Neuronal stem cell (in vitro differentiated cells): ENCODE measurements at regions not wholly inside any gene's neighbourhood (a gene's known extent, or its start where the extent isn't known, plus 50 kb on each side); places are given as distances from the start of the nearest gene placed in this dataset.
A peak's percentile ranks its signal among the peaks of the same experiment; 100 is the strongest.

Source experiments
- DNase-seq: peaks from one replicate; pipeline ENCODE4 v3.0.0-alpha.2; 2013; ENCODE audit warnings: low spot score
- H2AFZ ChIP-seq: one replicate; pipeline ENCODE4 v1.6.1; 2013; ENCODE audit warnings: mild to moderate bottlenecking, low read length, inconsistent platforms
- H2AK5ac ChIP-seq: 2 replicates; pipeline ENCODE4 v1.6.1; 2013; ENCODE audit warnings: low read depth, mild to moderate bottlenecking, inconsistent platforms, low read length, moderate library complexity, mixed read lengths
- H2BK120ac ChIP-seq: 2 replicates; pipeline ENCODE4 v1.6.1; 2013; ENCODE audit warnings: low read depth, mild to moderate bottlenecking, inconsistent platforms, low read length, moderate library complexity, mixed read lengths
- H2BK12ac ChIP-seq: one replicate; pipeline ENCODE4 v1.6.1; 2013; ENCODE audit warnings: low read length, inconsistent platforms
- H2BK15ac ChIP-seq: 2 replicates; pipeline ENCODE4 v1.6.1; 2013; ENCODE audit warnings: mild to moderate bottlenecking, low read length, inconsistent platforms, mixed read lengths
- H2BK5ac ChIP-seq: one replicate; pipeline ENCODE4 v1.6.1; 2013; ENCODE audit warnings: inconsistent platforms, mild to moderate bottlenecking, low read length, moderate library complexity
- H3K14ac ChIP-seq: one replicate; pipeline ENCODE4 v1.6.1; 2013; ENCODE audit warnings: low read length, inconsistent platforms
- H3K18ac ChIP-seq: 2 replicates; pipeline ENCODE4 v1.6.1; 2013; ENCODE audit warnings: low read length, inconsistent platforms
- H3K23ac ChIP-seq: 2 replicates; pipeline ENCODE4 v1.6.1; 2013; ENCODE audit warnings: low read depth, mild to moderate bottlenecking, mixed read lengths, low read length, inconsistent platforms; ENCODE audit not compliant: poor library complexity
- H3K27ac ChIP-seq: replicated peaks from 3 replicates; pipeline ENCODE4 v1.5.1; 2013; ENCODE audit warnings: low read length, inconsistent platforms
- H3K27me3 ChIP-seq, 3 experiments: 2 replicates each; pipeline ENCODE4 v1.6.1; 2013; ENCODE audit warnings: low read length in 3 of 3, mild to moderate bottlenecking in 2 of 3, inconsistent platforms in 1 of 3, low read depth in 1 of 3, mixed read lengths in 1 of 3, moderate library complexity in 1 of 3; ENCODE audit not compliant: control insufficient read depth in 3 of 3, insufficient read depth in 3 of 3
- H3K36me3 ChIP-seq, 2 donors: replicated peaks in 1 of 2; 2 replicates each; pipeline ENCODE4 v1.6.1; 2013; ENCODE audit warnings: low read length in 2 of 2; ENCODE audit not compliant: control insufficient read depth in 2 of 2, insufficient read depth in 2 of 2
- H3K4ac ChIP-seq: 2 replicates; pipeline ENCODE4 v1.6.1; 2013; ENCODE audit warnings: inconsistent platforms, mild to moderate bottlenecking, low read length, moderate library complexity
- H3K4me1 ChIP-seq, 2 donors: 1 replicate in 1 of 2; 2 replicates in 1 of 2; pipeline ENCODE4 v1.6.1; 2013; ENCODE audit warnings: low read length in 2 of 2, low read depth in 1 of 2; ENCODE audit not compliant: control insufficient read depth in 2 of 2, insufficient read depth in 1 of 2
- H3K4me2 ChIP-seq: one replicate; pipeline ENCODE4 v1.6.1; 2013; ENCODE audit warnings: mild to moderate bottlenecking, low read length, inconsistent platforms; ENCODE audit not compliant: insufficient read depth, poor library complexity, severe bottlenecking
- H3K4me3 ChIP-seq, 2 donors: 2 replicates each; pipeline ENCODE4 v1.5.1; 2013; ENCODE audit warnings: low read length in 2 of 2, mild to moderate bottlenecking in 2 of 2, inconsistent platforms in 1 of 2, moderate library complexity in 1 of 2
- H3K79me1 ChIP-seq: one replicate; pipeline ENCODE4 v1.6.1; 2013; ENCODE audit warnings: low read depth, mild to moderate bottlenecking, inconsistent platforms, low read length, moderate library complexity
- H3K9ac ChIP-seq: one replicate; pipeline ENCODE4 v1.6.1; 2013; ENCODE audit warnings: mild to moderate bottlenecking, low read depth, low read length, inconsistent platforms; ENCODE audit not compliant: poor library complexity
- H3K9me3 ChIP-seq, 2 donors: replicated peaks in 1 of 2; 2 replicates each; pipeline versions ENCODE3 to v1.6.1; 2013; ENCODE audit warnings: low read length in 2 of 2, mild to moderate bottlenecking in 2 of 2, inconsistent platforms in 1 of 2, low read depth in 1 of 2, mixed read lengths in 1 of 2, moderate library complexity in 1 of 2; ENCODE audit not compliant: control insufficient read depth in 2 of 2, insufficient read depth in 1 of 2
- H4K8ac ChIP-seq: one replicate; pipeline ENCODE4 v1.6.1; 2013; ENCODE audit warnings: low read depth, mild to moderate bottlenecking, inconsistent platforms, low read length, moderate library complexity
- H4K91ac ChIP-seq: one replicate; pipeline ENCODE4 v1.6.1; 2013; ENCODE audit warnings: low read length, low read depth, mild to moderate bottlenecking, inconsistent platforms; ENCODE audit not compliant: poor library complexity
- WGBS, 2 donors: extraction: QIAGEN DNeasy Blood & Tissue Kit; methylation state at CpG; one replicate each; pipeline ENCODE4 v1.1.7; 2013; ENCODE audit warnings: missing lambda C conversion rate in 2 of 2, mixed read lengths in 1 of 2; ENCODE audit not compliant: insufficient read length in 2 of 2, insufficient replicate concordance in 1 of 2; ENCODE audit errors: extremely low coverage in 2 of 2; 5-methylcytosine and 5-hydroxymethylcytosine counted together

DNA sequence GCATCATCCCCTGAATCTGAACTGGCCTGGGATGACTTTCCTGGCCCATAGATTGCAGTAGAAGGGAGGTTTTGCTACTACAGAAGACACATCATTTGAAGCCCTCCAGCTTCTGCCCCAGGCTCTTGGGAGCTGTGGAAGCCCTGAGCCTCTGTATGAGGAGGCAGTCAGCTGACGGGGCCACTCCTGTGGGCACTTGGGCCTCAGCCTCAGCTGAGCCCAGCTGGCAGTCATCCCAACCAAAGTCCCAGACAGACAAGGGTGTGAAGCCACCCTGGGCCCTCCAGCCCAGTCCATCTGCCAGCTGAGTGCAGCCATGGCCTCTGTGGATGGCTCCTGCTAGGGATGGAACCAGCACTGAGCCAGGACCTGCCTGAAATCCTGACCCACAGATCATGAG lies 502.3 kb upstream of the HS6ST1 start:
- Histone ChIP-seq H3K18ac (peak overlapping the region; percentile 35), H3K9ac (no peak overlapping the region), H3K27ac (no peak overlapping the region), H3K4me1 (peaks cover 2 to 16% of the 10 kb centered on the region in 2 donors), H2BK15ac (no peak overlapping the region), H3K4me3 (no peak overlapping the region), H3K27me3 (no peaks in the 10 kb centered on the region), H2AFZ (no peak overlapping the region), H3K14ac (no peak overlapping the region), H3K4ac (no peak overlapping the region), H2BK5ac (no peak overlapping the region), H4K91ac (no peak overlapping the region), H2BK120ac (no peak overlapping the region), H3K9me3 (no peaks in the 10 kb centered on the region), H3K4me2 (no peak overlapping the region), H2AK5ac (no peak overlapping the region), H4K8ac (no peak overlapping the region), H2BK12ac (no peak overlapping the region), H3K23ac (peak overlapping the region; percentile 39), H3K79me1 (no peaks in the 10 kb centered on the region), H3K36me3 (no peaks in the 10 kb centered on the region)
- WGBS, 2 donors = no CpG with 5 or more reads among the region's 1 CpG
- DNase-seq = no peak

DNA sequence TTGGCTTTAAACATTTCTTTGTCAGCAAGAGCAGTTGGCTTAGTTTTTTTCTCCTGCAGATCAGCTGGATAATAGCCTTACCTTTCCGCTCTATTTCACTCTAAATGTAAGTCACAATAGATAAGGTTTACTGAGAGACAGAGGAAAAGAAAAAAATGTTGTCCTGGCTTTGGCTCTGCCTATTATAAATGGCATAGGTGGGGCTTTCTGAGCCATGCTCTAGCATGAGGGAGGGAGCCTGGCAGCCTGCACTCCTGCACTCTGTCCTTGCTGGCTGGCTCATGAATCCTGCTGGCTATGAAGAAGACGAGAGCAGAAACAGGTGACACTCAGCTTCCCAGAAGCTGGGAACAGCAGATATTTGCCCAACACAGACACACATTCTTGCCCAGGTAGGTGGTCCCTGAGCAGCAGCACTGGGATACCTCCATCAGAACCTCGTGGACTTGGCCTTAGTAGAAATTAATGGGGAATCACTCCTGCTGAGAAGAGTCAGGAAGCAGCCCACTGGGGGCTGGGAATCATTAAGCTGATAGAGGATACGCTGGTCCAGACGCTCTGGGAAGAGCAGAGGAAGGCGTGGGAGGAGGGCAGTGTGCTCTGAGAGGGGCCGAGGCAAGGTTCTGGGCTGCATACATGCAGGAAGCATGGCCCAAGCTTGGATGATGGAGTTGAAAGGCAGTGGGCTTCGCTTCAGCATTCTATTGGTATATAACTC lies 514.4 kb upstream of the HS6ST1 start:
- Histone ChIP-seq H3K4ac (no peak overlapping the region), H3K4me3 (no peak overlapping the region), H2AK5ac (no peak overlapping the region), H2AFZ (peak overlapping the region; percentile 30), H2BK12ac (no peak overlapping the region), H4K8ac (no peak overlapping the region), H3K9ac (no peak overlapping the region), H2BK120ac (no peak overlapping the region), H3K9me3 (no peaks in the 10 kb centered on the region), H4K91ac (no peak overlapping the region), H3K14ac (no peak overlapping the region), H2BK5ac (no peak overlapping the region), H3K4me2 (no peak overlapping the region), H3K23ac (no peak overlapping the region), H3K4me1 (peaks cover 0 to 3% of the 10 kb centered on the region in 2 donors), H3K36me3 (no peaks in the 10 kb centered on the region), H2BK15ac (no peak overlapping the region), H3K79me1 (no peaks in the 10 kb centered on the region), H3K27ac (no peak overlapping the region), H3K18ac (no peak overlapping the region), H3K27me3 (peaks cover 0 to 3% (median 0%) of the 10 kb centered on the region in 3 experiments)
- no peak for DNase-seq
- WGBS, 2 donors = no CpG with 5 or more reads among the region's 8 CpGs

DNA sequence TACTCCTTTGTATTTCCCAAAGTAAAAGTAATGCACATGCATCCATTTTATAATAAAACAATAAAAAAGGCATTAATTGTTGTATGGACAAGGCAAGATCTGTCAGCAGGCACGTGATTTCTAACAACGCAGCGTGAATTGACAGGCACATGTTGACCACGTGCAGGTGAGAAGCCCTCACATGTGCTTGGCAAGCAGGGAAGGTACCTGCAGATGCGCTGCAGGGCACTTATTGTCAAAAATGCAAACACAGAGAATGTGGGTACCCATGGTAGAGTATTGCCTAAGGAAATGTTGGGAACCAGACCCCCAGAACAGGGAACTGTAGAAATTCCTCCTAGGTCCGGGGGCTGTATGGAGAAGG lies 515.0 kb upstream of the HS6ST1 start:
- Histone ChIP-seq H4K91ac (no peak overlapping the region), H2AFZ (no peak overlapping the region), H3K4me3 (no peak overlapping the region), H2BK120ac (no peak overlapping the region), H3K14ac (no peak overlapping the region), H2BK5ac (no peak overlapping the region), H3K18ac (no peak overlapping the region), H3K9me3 (no peaks in the 10 kb centered on the region), H3K27ac (no peak overlapping the region), H2BK12ac (no peak overlapping the region), H3K4me1 (peaks cover 0 to 3% of the 10 kb centered on the region in 2 donors), H3K27me3 (peaks cover 0 to 3% (median 0%) of the 10 kb centered on the region in 3 experiments), H3K36me3 (no peaks in the 10 kb centered on the region), H3K4me2 (no peak overlapping the region), H2AK5ac (no peak overlapping the region), H3K79me1 (no peaks in the 10 kb centered on the region), H3K23ac (no peak overlapping the region), H3K4ac (no peak overlapping the region), H2BK15ac (no peak overlapping the region), H3K9ac (no peak overlapping the region), H4K8ac (no peak overlapping the region)
- no peak for DNase-seq
- no CpG with 5 or more reads among the region's 6 CpGs for WGBS, 2 donors

DNA sequence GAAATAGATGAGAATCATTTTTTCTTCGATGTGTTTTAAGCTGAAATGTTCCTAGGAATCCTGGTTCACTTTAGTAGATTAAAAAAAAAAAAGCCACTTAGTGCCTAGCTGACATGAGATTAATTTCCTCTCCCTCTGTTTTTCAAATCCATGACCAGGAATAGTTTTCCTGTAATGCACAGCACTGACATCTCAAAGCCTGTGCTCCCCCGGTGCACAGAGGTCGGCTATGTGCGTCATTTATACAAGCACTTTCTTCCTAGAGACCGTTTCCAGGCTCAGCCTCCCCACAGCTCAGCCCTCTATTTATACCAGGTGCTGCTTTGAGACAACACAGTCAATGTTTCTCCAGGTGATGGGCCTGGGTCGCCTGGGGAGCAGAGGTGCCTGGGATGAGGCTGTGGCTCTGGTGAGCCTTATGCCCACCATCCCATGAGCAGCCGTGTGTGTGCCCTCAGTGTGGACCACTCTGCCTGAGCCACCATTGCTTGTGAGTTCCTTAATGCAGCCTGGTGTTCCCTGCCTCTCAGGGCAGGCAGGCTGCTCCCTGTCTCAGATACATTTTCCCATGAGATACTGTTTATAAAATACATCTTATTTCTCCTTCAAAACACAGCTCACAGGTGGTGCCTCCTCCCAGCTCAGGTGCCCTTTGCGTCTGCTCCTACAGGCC lies 515.7 kb upstream of the HS6ST1 start:
- Histone ChIP-seq H2BK5ac (no peak overlapping the region), H4K91ac (no peak overlapping the region), H2AFZ (no peak overlapping the region), H3K36me3 (no peaks in the 10 kb centered on the region), H2BK12ac (peak overlapping the region; percentile 69), H3K18ac (peak overlapping the region; percentile 62), H3K4ac (no peak overlapping the region), H3K4me3 (no peak overlapping the region), H3K79me1 (no peaks in the 10 kb centered on the region), H2BK15ac (no peak overlapping the region), H2AK5ac (peak overlapping the region; percentile 50), H3K27me3 (peaks cover 0 to 3% (median 0%) of the 10 kb centered on the region in 3 experiments), H3K14ac (peak overlapping the region; percentile 50), H3K4me1 (peaks cover 0 to 3% of the 10 kb centered on the region in 2 donors), H3K9ac (no peak overlapping the region), H3K4me2 (no peak overlapping the region), H3K27ac (no peak overlapping the region), H2BK120ac (no peak overlapping the region), H3K23ac (peak overlapping the region; percentile 52), H3K9me3 (no peaks in the 10 kb centered on the region), H4K8ac (peak overlapping the region; percentile 58)
- DNase-seq = no peak
- WGBS, 2 donors = no CpG with 5 or more reads among the region's 8 CpGs
